ENCODE measurements at regions not wholly inside any gene's neighbourhood (a gene's known extent, or its start where the extent isn't known, plus 50 kb on each side); places are given as distances from the start of the nearest gene placed in this dataset.

GRCh38 chr21:14753069-14753465, 207.0 kb upstream of the SAMSN1 start:
- Histone ChIP-seq H3K4me1 (ENCODE audit: insufficient read depth, low read length) (no peaks in the 10 kb centered on the region), H3K27ac (ENCODE audit: low read length) (no peak overlapping the region), H3K9me2 (replicated peaks; ENCODE audit: low read length) (no peaks in the 10 kb centered on the region), H3K9ac (ENCODE audit: low read length) (no peak overlapping the region), H3K4me2 (ENCODE audit: low read length) (no peak overlapping the region), H3F3A (ENCODE audit: low read length, unreplicated experiment) (no peaks in the 10 kb centered on the region), H2AFZ (ENCODE audit: low read length) (no peak overlapping the region), H3K4me3 (ENCODE audit: low read length) (no peak overlapping the region), H3K79me2 (ENCODE audit: low read length) (no peaks in the 10 kb centered on the region), H3K9me3 (ENCODE audit: low read length) (no peaks in the 10 kb centered on the region), H3K27me3 (ENCODE audit: low read length) (no peaks in the 10 kb centered on the region), H4K20me1 (ENCODE audit: low read length) (no peaks in the 10 kb centered on the region), H3K36me3 (ENCODE audit: low read depth, low read length) (no peaks in the 10 kb centered on the region)
- intact Hi-C loops (cut with micrococcal nuclease): no loop called here
- no peak for DNase-seq
- BruUV-seq (replicated peaks): no TSS peak
- TF ChIP-seq EZH2 (IDR thresholded peaks at IDR 0.05; ENCODE audit: low read length, unreplicated experiment) (no peak), EZH2phosphoT487 (IDR thresholded peaks at IDR 0.05; ENCODE audit: borderline replicate concordance, low read length) (no peak)
- TF ChIP-seq, protein P1, sequence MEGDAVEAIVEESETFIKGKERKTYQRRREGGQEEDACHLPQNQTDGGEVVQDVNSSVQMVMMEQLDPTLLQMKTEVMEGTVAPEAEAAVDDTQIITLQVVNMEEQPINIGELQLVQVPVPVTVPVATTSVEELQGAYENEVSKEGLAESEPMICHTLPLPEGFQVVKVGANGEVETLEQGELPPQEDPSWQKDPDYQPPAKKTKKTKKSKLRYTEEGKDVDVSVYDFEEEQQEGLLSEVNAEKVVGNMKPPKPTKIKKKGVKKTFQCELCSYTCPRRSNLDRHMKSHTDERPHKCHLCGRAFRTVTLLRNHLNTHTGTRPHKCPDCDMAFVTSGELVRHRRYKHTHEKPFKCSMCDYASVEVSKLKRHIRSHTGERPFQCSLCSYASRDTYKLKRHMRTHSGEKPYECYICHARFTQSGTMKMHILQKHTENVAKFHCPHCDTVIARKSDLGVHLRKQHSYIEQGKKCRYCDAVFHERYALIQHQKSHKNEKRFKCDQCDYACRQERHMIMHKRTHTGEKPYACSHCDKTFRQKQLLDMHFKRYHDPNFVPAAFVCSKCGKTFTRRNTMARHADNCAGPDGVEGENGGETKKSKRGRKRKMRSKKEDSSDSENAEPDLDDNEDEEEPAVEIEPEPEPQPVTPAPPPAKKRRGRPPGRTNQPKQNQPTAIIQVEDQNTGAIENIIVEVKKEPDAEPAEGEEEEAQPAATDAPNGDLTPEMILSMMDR (conservative IDR thresholded peaks at IDR 0.05; ENCODE audit: low read depth, low read length): no peak
- no peak for ATAC-seq
- CTCF ChIA-PET: no interaction called here
- POLR2A ChIA-PET (ENCODE audit: unreplicated experiment): interaction anchor here (0.5 kb wide), 1 partner anchor 38 kb away, joined by 3 read pairs; no protein-coding TSS in a partner anchor

DNA sequence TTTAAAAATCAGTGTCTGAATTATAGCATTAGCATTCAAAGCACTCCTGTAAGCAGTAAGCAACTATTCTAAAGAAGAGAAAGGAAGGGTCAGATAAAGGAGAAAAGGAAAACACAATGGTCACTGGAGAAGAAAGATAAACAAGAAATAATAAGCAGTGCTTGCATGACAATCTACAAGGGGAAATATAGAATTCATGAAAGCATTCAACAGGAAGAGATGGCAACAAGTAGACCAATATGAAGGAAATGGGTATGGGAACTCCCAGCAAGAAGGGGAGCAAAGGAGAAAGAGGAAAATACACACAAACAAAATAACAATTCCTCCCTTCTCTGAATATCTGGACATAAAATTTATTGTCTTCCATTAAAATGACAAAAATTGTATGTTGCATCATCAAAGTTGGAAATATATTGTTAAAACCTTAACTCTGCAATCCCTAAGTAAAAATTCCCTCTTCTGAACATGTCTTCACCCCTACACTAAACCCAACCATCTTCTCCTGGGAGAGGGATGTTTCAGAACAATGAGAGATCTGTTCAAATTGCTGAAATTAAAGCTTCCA, 206.3 kb upstream of the SAMSN1 start:
- Histone ChIP-seq H3K4me3 (ENCODE audit: low read length) (no peak overlapping the region), H4K20me1 (ENCODE audit: low read length) (no peaks in the 10 kb centered on the region), H3K27ac (ENCODE audit: low read length) (no peak overlapping the region), H3K27me3 (ENCODE audit: low read length) (no peaks in the 10 kb centered on the region), H3K4me1 (ENCODE audit: insufficient read depth, low read length) (no peaks in the 10 kb centered on the region), H3K79me2 (ENCODE audit: low read length) (no peaks in the 10 kb centered on the region), H3K9me2 (replicated peaks; ENCODE audit: low read length) (no peaks in the 10 kb centered on the region), H3K4me2 (ENCODE audit: low read length) (no peak overlapping the region), H2AFZ (ENCODE audit: low read length) (no peak overlapping the region), H3K9ac (ENCODE audit: low read length) (no peak overlapping the region), H3K36me3 (ENCODE audit: low read depth, low read length) (no peaks in the 10 kb centered on the region), H3K9me3 (ENCODE audit: low read length) (no peaks in the 10 kb centered on the region), H3F3A (ENCODE audit: low read length, unreplicated experiment) (no peaks in the 10 kb centered on the region)
- ChIA-PET POLR2A (ENCODE audit: unreplicated experiment) (no interaction called here), CTCF (no interaction called here)
- TF ChIP-seq, protein P1 (conservative IDR thresholded peaks at IDR 0.05; ENCODE audit: low read depth, low read length): no peak
- TF ChIP-seq EZH2phosphoT487 (IDR thresholded peaks at IDR 0.05; ENCODE audit: borderline replicate concordance, low read length) (no peak), EZH2 (IDR thresholded peaks at IDR 0.05; ENCODE audit: low read length, unreplicated experiment) (no peak)
- intact Hi-C loops (cut with micrococcal nuclease): no loop called here
- no TSS peak for BruUV-seq (replicated peaks)
- DNase-seq (no peak), ATAC-seq (no peak)

DNA sequence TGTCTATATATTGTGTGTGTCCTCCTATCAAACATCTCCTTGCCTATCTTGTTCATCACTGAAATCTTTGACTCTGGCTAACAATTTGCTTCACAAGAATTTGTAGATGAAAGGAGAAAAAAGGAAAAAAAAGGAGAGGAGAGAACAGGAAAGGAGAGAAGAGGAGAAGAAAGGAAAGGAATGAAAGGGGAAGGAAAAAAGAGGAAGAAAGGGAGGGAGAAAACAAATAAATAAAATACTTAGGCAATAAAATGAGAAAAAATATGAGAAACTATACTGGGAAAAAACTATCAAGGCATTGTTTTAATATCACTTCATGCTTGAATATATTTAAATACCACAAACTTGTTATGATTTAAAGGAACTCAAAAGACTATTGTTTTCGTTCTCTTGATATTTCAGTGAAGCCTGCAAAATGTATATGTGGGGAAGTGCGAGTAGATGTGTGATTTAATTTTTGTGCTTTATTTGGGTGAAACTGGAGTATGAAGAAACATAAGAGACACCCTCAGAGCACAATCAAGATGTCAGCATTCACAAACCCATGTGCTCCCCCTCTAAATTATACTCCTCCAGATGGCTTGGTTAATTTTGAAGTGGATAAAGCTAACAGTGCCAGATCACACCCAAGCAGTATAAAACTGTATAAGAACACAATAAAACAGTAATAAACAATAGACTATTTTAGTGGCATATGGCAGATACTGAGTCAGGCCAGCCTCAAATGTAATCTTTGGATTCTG, 205.7 kb upstream of the SAMSN1 start:
- no peak overlapping the region for H3K4me2 ChIP-seq (ENCODE audit: low read length)
- no peak overlapping the region for H3K4me3 ChIP-seq (ENCODE audit: low read length)
- H3K4me1 ChIP-seq (ENCODE audit: insufficient read depth, low read length): no peaks in the 10 kb centered on the region
- no peaks in the 10 kb centered on the region for H3K36me3 ChIP-seq (ENCODE audit: low read depth, low read length)
- ChIA-PET CTCF (no interaction called here), POLR2A (ENCODE audit: unreplicated experiment) (no interaction called here)
- no peak overlapping the region for H2AFZ ChIP-seq (ENCODE audit: low read length)
- H3K9me3 ChIP-seq (ENCODE audit: low read length): no peaks in the 10 kb centered on the region
- BruUV-seq (replicated peaks): no TSS peak
- no peaks in the 10 kb centered on the region for H3K79me2 ChIP-seq (ENCODE audit: low read length)
- no peaks in the 10 kb centered on the region for H3K9me2 ChIP-seq (replicated peaks; ENCODE audit: low read length)
- intact Hi-C loops (cut with micrococcal nuclease): no loop called here
- ATAC-seq (no peak), DNase-seq (no peak)
- H4K20me1 ChIP-seq (ENCODE audit: low read length): no peaks in the 10 kb centered on the region
- no peak overlapping the region for H3K9ac ChIP-seq (ENCODE audit: low read length)
- H3K27ac ChIP-seq (ENCODE audit: low read length): no peak overlapping the region
- no peaks in the 10 kb centered on the region for H3K27me3 ChIP-seq (ENCODE audit: low read length)
- TF ChIP-seq EZH2phosphoT487 (IDR thresholded peaks at IDR 0.05; ENCODE audit: borderline replicate concordance, low read length): no peak
- TF ChIP-seq, protein P1 (conservative IDR thresholded peaks at IDR 0.05; ENCODE audit: low read depth, low read length): no peak
- TF ChIP-seq EZH2 (IDR thresholded peaks at IDR 0.05; ENCODE audit: low read length, unreplicated experiment): no peak
- no peaks in the 10 kb centered on the region for H3F3A ChIP-seq (ENCODE audit: low read length, unreplicated experiment)
